Sigmoid colon (tissue), 6 donors: ENCODE measurements at regions not wholly inside any gene's neighbourhood (a gene's known extent, or its start where the extent isn't known, plus 50 kb on each side); places are given as distances from the start of the nearest gene placed in this dataset.

Experiments
- DNase-seq: peaks from one replicate; pipeline ENCODE4 v3.0.0-alpha.2; 2019
- H3K27ac ChIP-seq, 4 donors: fragments of 200-600 bp; sonication (generic); one replicate each; pipeline ENCODE4 v1.5.1; 2016 to 2019; ENCODE audit warnings: mild to moderate bottlenecking in 1 of 4
- H3K27me3 ChIP-seq, 3 donors: fragments of 200-600 bp; sonication (generic); one replicate each; pipeline ENCODE4 v1.5.1; 2019; ENCODE audit warnings: mild to moderate bottlenecking in 1 of 3
- H3K36me3 ChIP-seq, 4 donors: fragments of 200-600 bp; sonication (generic); one replicate each; pipeline ENCODE4 v1.5.1; 2016 to 2019
- H3K4me1 ChIP-seq, 4 donors: fragments of 200-600 bp; sonication (generic); one replicate each; pipeline ENCODE4 v1.5.1; 2017 to 2019
- H3K4me3 ChIP-seq, 4 donors: fragments of 200-600 bp; sonication (generic); one replicate each; pipeline ENCODE4 v1.5.1; 2017 to 2019; ENCODE audit warnings: mild to moderate bottlenecking in 2 of 4, moderate library complexity in 1 of 4
- H3K9me3 ChIP-seq, 4 donors: fragments of 200-600 bp in 3 of 4; sonication (generic) in 3 of 4; one replicate each; pipeline versions ENCODE4 v1.5.1 to v1.6.1; 2013 to 2019
- EP300 ChIP-seq, 4 donors: sonication (generic); formaldehyde crosslinking; IDR thresholded peaks; one replicate each; pipeline ENCODE4 v1.6.1; 2017; ENCODE audit warnings: antibody characterized with exemption in 4 of 4
- POLR2A ChIP-seq, 2 donors: fragments of 450-650 bp; IDR thresholded peaks; one replicate each; pipeline ENCODE4 v1.6.1; 2016; ENCODE audit warnings: antibody characterized with exemption in 2 of 2, mild to moderate bottlenecking in 2 of 2, moderate library complexity in 2 of 2
- POLR2AphosphoS5 ChIP-seq, 4 donors: sonication (generic); formaldehyde crosslinking; IDR thresholded peaks; one replicate each; pipeline ENCODE4 v1.6.1; 2017; ENCODE audit warnings: antibody characterized with exemption in 4 of 4
- WGBS, 2 donors: extraction: QIAGEN DNeasy Blood & Tissue Kit; methylation state at CpG; one replicate each; pipeline ENCODE4 v1.1.7; 2013; 5-methylcytosine and 5-hydroxymethylcytosine counted together
- intact Hi-C: fragments of 100-400 bp; cut with DNase I; formaldehyde crosslinking; loops from one replicate; pipeline ENCODE4 v1.15.1; 2023
- TF ChIP-seq, protein P1 (sequence below), 4 experiments: fragments of 450-650 bp in 3 of 4; fragments of 200-600 bp in 1 of 4; IDR thresholded peaks; one replicate each; pipeline ENCODE4 v1.5.1; 2016 to 2019; ENCODE audit warnings: antibody characterized with exemption in 4 of 4, mild to moderate bottlenecking in 3 of 4, moderate library complexity in 2 of 4
- donor health status: healthy with polysubstance abuse.
- donor health status: healthy.

DNA sequence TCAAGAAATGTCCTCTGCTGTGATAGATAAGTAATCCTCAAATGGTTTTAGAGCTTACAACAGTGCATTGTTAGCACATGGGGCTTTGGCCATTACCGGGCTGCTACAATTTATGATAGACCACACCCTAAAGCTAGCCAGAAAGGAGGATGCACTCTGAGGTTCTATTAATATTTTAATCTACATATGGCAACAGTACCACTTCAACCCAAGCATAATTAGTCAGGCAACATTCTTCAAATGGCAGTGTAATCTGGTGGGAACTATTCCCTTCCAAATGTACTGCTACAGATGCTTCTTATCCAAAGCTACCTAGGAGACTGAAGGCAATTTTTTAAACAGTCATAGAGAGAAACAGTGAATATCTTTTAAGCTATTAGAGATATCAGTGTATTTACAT is 697.6 kb downstream of the KCNA4 start:
- TF ChIP-seq, protein P1, sequence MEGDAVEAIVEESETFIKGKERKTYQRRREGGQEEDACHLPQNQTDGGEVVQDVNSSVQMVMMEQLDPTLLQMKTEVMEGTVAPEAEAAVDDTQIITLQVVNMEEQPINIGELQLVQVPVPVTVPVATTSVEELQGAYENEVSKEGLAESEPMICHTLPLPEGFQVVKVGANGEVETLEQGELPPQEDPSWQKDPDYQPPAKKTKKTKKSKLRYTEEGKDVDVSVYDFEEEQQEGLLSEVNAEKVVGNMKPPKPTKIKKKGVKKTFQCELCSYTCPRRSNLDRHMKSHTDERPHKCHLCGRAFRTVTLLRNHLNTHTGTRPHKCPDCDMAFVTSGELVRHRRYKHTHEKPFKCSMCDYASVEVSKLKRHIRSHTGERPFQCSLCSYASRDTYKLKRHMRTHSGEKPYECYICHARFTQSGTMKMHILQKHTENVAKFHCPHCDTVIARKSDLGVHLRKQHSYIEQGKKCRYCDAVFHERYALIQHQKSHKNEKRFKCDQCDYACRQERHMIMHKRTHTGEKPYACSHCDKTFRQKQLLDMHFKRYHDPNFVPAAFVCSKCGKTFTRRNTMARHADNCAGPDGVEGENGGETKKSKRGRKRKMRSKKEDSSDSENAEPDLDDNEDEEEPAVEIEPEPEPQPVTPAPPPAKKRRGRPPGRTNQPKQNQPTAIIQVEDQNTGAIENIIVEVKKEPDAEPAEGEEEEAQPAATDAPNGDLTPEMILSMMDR (IDR thresholded peaks at IDR 0.05): no peak
- TF ChIP-seq EP300 (IDR thresholded peaks at IDR 0.05) (no peak), POLR2A (IDR thresholded peaks at IDR 0.05) (no peak), POLR2AphosphoS5 (IDR thresholded peaks at IDR 0.05) (no peak)
- no peak overlapping the region for H3K27ac ChIP-seq
- no peaks in the 10 kb centered on the region for H3K4me1 ChIP-seq
- no peak overlapping the region for H3K4me3 ChIP-seq
- H3K27me3 ChIP-seq: no peaks in the 10 kb centered on the region
- no peaks in the 10 kb centered on the region for H3K36me3 ChIP-seq
- H3K9me3 ChIP-seq: no peaks in the 10 kb centered on the region
- intact Hi-C loops: no loop called here
- no peak for DNase-seq
- 32 to 60% methylated on average over 1 of the region's 1 CpG for WGBS, 2 donors

DNA sequence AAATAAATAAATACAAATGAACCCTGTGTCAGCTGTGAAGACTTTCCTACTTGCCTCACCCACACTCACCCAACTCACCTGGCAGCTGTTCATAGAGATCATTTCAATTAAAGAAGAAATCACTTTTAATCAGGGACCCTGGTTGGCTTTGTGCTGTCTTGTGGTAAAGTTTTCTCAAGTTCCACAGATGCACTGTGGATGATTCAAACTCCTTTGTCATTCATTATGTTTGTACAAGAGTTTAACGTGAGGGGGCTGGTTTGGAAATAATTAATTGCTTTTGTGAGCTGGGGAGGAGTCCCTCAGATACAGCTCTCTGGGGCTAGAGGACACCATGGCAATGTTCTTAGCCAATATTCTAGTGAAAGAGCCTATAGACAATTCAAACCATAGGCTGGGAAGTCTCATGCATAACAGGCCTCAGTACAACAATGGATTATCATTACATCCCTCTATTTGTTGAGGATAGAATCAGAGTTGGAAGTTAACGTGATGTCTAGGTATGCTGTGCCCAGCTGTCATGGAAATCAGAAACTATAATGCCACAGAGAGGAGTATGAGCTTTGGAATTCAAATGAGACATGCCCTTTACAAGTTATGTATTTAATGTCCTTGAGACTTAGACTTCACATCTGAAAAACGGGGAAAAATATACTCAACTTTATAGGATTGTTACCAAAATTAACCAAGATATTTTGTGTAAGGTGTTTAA is 698.5 kb downstream of the KCNA4 start:
- no peak overlapping the region for H3K4me3 ChIP-seq
- TF ChIP-seq, protein P1 (IDR thresholded peaks at IDR 0.05): no peak
- TF ChIP-seq POLR2A (IDR thresholded peaks at IDR 0.05) (no peak), POLR2AphosphoS5 (IDR thresholded peaks at IDR 0.05) (no peak), EP300 (IDR thresholded peaks at IDR 0.05) (no peak)
- H3K27ac ChIP-seq: no peak overlapping the region
- H3K27me3 ChIP-seq: no peaks in the 10 kb centered on the region
- no peaks in the 10 kb centered on the region for H3K4me1 ChIP-seq
- 74 to 75% methylated on average over 3 of the region's 3 CpGs for WGBS, 2 donors
- DNase-seq: no peak
- no peaks in the 10 kb centered on the region for H3K9me3 ChIP-seq
- H3K36me3 ChIP-seq: no peaks in the 10 kb centered on the region
- intact Hi-C loops: no loop called here

DNA sequence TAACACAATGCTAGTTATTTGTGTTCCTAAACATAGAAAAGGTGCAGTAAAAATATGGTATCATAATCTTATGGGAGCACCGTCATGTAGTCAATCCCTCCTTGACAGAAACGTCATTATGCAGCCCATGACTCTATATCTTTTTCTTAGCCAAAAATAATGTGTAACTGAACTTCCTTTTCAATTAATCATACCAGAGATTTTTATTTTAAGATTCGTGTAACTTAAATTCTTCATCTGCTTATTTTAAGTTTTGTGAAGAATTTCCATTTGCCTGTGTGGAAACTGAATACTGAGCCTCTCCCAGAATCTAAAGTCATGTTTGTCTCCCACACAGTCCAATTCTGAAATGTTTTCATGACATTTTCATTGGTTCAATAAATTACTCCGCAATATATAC is 699.1 kb downstream of the KCNA4 start:
- DNase-seq: no peak
- Histone ChIP-seq H3K27me3 (no peaks in the 10 kb centered on the region), H3K9me3 (no peaks in the 10 kb centered on the region), H3K27ac (no peak overlapping the region), H3K4me3 (no peak overlapping the region), H3K4me1 (no peaks in the 10 kb centered on the region), H3K36me3 (no peaks in the 10 kb centered on the region)
- intact Hi-C loops: no loop called here
- TF ChIP-seq EP300 (IDR thresholded peaks at IDR 0.05) (no peak), POLR2A (IDR thresholded peaks at IDR 0.05) (no peak), POLR2AphosphoS5 (IDR thresholded peaks at IDR 0.05) (no peak)
- TF ChIP-seq, protein P1 (IDR thresholded peaks at IDR 0.05): no peak
- 88 to 91% methylated on average over 4 of the region's 4 CpGs for WGBS, 2 donors

DNA sequence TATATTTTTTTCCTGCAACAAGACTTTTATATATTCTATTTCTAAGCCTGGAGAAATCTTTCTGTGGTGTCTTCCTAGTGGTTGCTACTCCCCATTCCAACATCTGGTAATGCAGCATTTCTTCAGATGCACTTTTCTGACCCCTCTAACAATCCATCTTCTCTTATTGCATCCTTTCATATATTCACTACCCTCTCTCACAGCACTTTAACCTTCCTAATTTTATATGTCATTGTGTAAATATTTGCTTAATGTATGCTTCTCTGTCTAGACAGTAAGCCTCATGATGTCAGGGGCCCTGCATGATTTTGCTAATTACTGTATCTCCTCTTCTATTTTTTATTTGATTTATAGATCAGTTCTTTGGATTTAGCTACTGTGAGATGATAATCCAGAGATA is 701.6 kb downstream of the KCNA4 start:
- no peak for DNase-seq
- Histone ChIP-seq H3K27ac (no peak overlapping the region), H3K9me3 (no peaks in the 10 kb centered on the region), H3K27me3 (no peaks in the 10 kb centered on the region), H3K4me3 (no peak overlapping the region), H3K36me3 (no peaks in the 10 kb centered on the region), H3K4me1 (peaks cover 0 to 6% (median 3%) of the 10 kb centered on the region in 4 donors)
- intact Hi-C loops: no loop called here
- TF ChIP-seq, protein P1 (IDR thresholded peaks at IDR 0.05): no peak
- no peak for TF ChIP-seq POLR2A (IDR thresholded peaks at IDR 0.05)
- TF ChIP-seq POLR2AphosphoS5 (IDR thresholded peaks at IDR 0.05): no peak
- no peak for TF ChIP-seq EP300 (IDR thresholded peaks at IDR 0.05)

DNA sequence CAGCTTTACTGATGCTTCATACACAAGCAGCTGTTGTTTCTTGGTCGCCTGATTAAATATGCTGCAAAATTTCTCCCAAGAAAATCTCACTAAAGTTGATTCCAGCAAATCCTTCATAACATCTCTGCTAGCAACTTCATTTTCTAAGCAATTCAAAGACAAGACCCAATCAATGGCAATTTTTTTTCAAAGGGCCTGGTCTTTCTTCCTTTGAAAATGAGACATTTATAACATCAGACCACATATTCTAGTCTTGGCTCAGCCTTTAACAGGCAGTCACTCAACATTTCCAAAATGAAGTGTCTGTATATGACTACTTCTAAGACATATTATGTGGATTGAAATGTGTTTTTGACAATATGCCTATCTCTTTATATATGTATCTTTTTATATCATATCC is 702.6 kb downstream of the KCNA4 start:
- WGBS, 2 donors: 81 to 82% methylated on average over 1 of the region's 1 CpG
- intact Hi-C loops: no loop called here
- Histone ChIP-seq H3K9me3 (no peaks in the 10 kb centered on the region), H3K4me3 (no peak overlapping the region), H3K27me3 (no peaks in the 10 kb centered on the region), H3K36me3 (no peaks in the 10 kb centered on the region), H3K4me1 (peaks cover 0 to 14% (median 3%) of the 10 kb centered on the region in 4 donors), H3K27ac (no peak overlapping the region)
- no peak for DNase-seq
- TF ChIP-seq, protein P1 (IDR thresholded peaks at IDR 0.05): no peak
- no peak for TF ChIP-seq EP300 (IDR thresholded peaks at IDR 0.05)
- no peak for TF ChIP-seq POLR2AphosphoS5 (IDR thresholded peaks at IDR 0.05)
- TF ChIP-seq POLR2A (IDR thresholded peaks at IDR 0.05): no peak
